Spleen (tissue), 11 donors: ENCODE measurements at regions not wholly inside any gene's neighbourhood (a gene's known extent, or its start where the extent isn't known, plus 50 kb on each side); places are given as distances from the start of the nearest gene placed in this dataset.

Experiments used
- DNase-seq: peaks from one replicate; pipeline ENCODE4 v3.0.0-alpha.2; 2020
- H3K27ac ChIP-seq, 8 donors: fragments of 200-600 bp; sonication (generic) in 7 of 8; 1 replicate in 4 of 8; 2 replicates in 4 of 8; pipeline versions ENCODE4 v1.5.0 to v1.8.0; 2016 to 2021; ENCODE audit warnings: inconsistent platforms in 4 of 8, mild to moderate bottlenecking in 4 of 8, moderate library complexity in 1 of 8
- H3K27me3 ChIP-seq, 7 donors: fragments of 200-600 bp; sonication (generic) in 6 of 7; replicated peaks in 1 of 7; 1 replicate in 4 of 7; 2 replicates in 3 of 7; pipeline versions ENCODE4 v1.5.0 to v1.8.0; 2016 to 2021; ENCODE audit warnings: inconsistent platforms in 3 of 7, mild to moderate bottlenecking in 1 of 7
- H3K36me3 ChIP-seq, 6 donors: fragments of 200-600 bp; sonication (generic) in 5 of 6; 1 replicate in 4 of 6; 2 replicates in 2 of 6; pipeline versions ENCODE4 v1.5.0 to v1.8.0; 2016 to 2021; ENCODE audit warnings: inconsistent platforms in 2 of 6
- H3K4me1 ChIP-seq, 6 donors: fragments of 200-600 bp; sonication (generic) in 5 of 6; 1 replicate in 3 of 6; 2 replicates in 3 of 6; pipeline versions ENCODE4 v1.5.0 to v1.8.0; 2016 to 2021; ENCODE audit warnings: inconsistent platforms in 3 of 6
- H3K4me3 ChIP-seq, 8 donors: fragments of 200-600 bp; sonication (generic) in 7 of 8; 1 replicate in 4 of 8; 2 replicates in 4 of 8; pipeline versions ENCODE4 v1.5.0 to v1.8.0; 2016 to 2021; ENCODE audit warnings: inconsistent platforms in 4 of 8, mild to moderate bottlenecking in 4 of 8, moderate library complexity in 2 of 8
- H3K9me3 ChIP-seq, 8 donors: fragments of 200-600 bp; sonication (generic) in 7 of 8; 1 replicate in 4 of 8; 2 replicates in 4 of 8; pipeline versions ENCODE4 v1.5.0 to v1.8.0; 2016 to 2021; ENCODE audit warnings: inconsistent platforms in 4 of 8
- POLR2A ChIP-seq, 3 donors: fragments of 450-650 bp; IDR thresholded peaks; one replicate each; pipeline ENCODE4 v1.5.1; 2017; ENCODE audit warnings: antibody characterized with exemption in 3 of 3, mild to moderate bottlenecking in 1 of 3
- POLR2AphosphoS5 ChIP-seq, 3 donors: sonication (generic); formaldehyde crosslinking; IDR thresholded peaks; one replicate each; pipeline ENCODE4 v1.5.1; 2017; ENCODE audit warnings: antibody characterized with exemption in 3 of 3
- WGBS, 5 donors: extraction: QIAGEN DNeasy Blood & Tissue Kit in 3 of 5; methylation state at CpG; one replicate each; pipeline versions ENCODE4 v1.1.5 to v1.1.7; 2013 to 2018; 5-methylcytosine and 5-hydroxymethylcytosine counted together
- intact Hi-C: fragments of 100-400 bp; cut with DNase I; formaldehyde crosslinking; loops from one replicate; pipeline ENCODE4 v1.15.0; 2023; ENCODE audit warnings: low total_unique reads
- TF ChIP-seq, protein P1 (sequence below), 11 experiments: fragments of 200-600 bp in 7 of 11; fragments of 450-650 bp in 4 of 11; sonication (generic) in 4 of 11; IDR thresholded peaks in 8 of 11; conservative IDR thresholded peaks in 3 of 11; 1 replicate in 7 of 11; 2 replicates in 4 of 11; pipeline versions ENCODE4 v1.4.0 to v1.8.0; 2016 to 2021; ENCODE audit warnings: antibody characterized with exemption in 11 of 11, inconsistent platforms in 4 of 11, mild to moderate bottlenecking in 1 of 11
- donor health status: healthy with polysubstance abuse.
- donor health status: DM: no; HTN: no; CAD: no; lungs with moderate emphysema.
- donor health status: DM: no; HTN: no; CAD: no.
- donor health status: Bipolar disorder and iron deficiency.
- donor health status: healthy.
- donor health status: DM: no; HTN: no; CAD: no.
- donor health status: DM: yes; HTN: yes; CAD: no.

DNA sequence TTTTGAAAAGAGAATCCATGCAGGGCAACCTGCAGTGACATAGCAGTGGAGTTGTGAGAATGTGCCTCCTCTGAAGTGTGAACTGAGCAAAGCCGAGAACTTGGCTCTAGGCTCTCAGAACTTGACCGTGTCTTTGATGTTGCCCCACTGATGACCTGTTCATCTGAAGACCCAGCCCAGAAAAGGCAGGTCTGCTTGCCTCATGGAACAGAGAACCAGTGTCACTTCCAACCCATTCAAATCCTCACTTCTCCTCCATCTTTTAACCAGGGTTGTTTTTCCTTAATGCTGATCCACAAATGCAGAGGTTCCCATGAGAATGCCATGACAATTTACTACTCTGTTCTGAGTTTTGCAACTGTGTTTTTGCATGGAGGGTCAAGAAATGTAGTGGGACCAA is 155.4 kb downstream of the MED10 start:
- no peak for DNase-seq
- intact Hi-C loops, result no loop called here
- no peaks in the 10 kb centered on the region for H3K4me1 ChIP-seq
- H3K4me3 ChIP-seq, result no peak overlapping the region
- peaks cover 0 to 20% (median 2%) of the 10 kb centered on the region in 8 donors for H3K9me3 ChIP-seq
- TF ChIP-seq POLR2A (IDR thresholded peaks at IDR 0.05), result no peak
- TF ChIP-seq, protein P1, sequence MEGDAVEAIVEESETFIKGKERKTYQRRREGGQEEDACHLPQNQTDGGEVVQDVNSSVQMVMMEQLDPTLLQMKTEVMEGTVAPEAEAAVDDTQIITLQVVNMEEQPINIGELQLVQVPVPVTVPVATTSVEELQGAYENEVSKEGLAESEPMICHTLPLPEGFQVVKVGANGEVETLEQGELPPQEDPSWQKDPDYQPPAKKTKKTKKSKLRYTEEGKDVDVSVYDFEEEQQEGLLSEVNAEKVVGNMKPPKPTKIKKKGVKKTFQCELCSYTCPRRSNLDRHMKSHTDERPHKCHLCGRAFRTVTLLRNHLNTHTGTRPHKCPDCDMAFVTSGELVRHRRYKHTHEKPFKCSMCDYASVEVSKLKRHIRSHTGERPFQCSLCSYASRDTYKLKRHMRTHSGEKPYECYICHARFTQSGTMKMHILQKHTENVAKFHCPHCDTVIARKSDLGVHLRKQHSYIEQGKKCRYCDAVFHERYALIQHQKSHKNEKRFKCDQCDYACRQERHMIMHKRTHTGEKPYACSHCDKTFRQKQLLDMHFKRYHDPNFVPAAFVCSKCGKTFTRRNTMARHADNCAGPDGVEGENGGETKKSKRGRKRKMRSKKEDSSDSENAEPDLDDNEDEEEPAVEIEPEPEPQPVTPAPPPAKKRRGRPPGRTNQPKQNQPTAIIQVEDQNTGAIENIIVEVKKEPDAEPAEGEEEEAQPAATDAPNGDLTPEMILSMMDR (IDR thresholded peaks at IDR 0.05 in 8 of 11, conservative IDR thresholded peaks at IDR 0.05 in 3 of 11), result no peak
- TF ChIP-seq POLR2AphosphoS5 (IDR thresholded peaks at IDR 0.05), result no peak
- H3K27ac ChIP-seq, result no peak overlapping the region
- 89 to 94% (median 90%) methylated on average over 2 of the region's 2 CpGs for WGBS, 5 donors
- no peaks in the 10 kb centered on the region for H3K36me3 ChIP-seq
- no peaks in the 10 kb centered on the region for H3K27me3 ChIP-seq

DNA sequence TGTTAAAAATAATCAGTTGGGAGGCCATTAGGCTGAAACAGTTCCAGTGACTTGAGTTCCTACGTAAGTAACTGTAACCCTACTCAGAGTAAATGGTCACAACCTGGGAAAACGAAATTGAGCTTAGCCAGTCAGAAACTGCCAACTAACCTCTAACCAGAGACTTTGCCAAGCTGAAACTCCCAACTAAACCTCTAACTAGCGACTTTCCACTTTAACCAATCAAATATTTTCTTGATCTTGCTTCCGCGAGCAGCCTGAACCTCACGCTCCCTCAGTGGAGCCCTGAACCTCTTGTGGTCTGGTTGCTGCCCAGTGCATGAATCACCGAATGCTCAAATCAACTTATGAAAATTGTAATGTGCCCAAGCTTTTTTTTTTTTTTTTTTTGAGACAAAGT is 156.2 kb downstream of the MED10 start:
- H3K4me1 ChIP-seq, result no peaks in the 10 kb centered on the region
- WGBS, 5 donors, result 69 to 81% (median 74%) methylated on average over 7 of the region's 7 CpGs
- no peak overlapping the region for H3K27ac ChIP-seq
- intact Hi-C loops, result no loop called here
- no peaks in the 10 kb centered on the region for H3K27me3 ChIP-seq
- H3K4me3 ChIP-seq, result no peak overlapping the region
- H3K36me3 ChIP-seq, result no peaks in the 10 kb centered on the region
- TF ChIP-seq POLR2A (IDR thresholded peaks at IDR 0.05) (no peak), POLR2AphosphoS5 (IDR thresholded peaks at IDR 0.05) (no peak)
- TF ChIP-seq, protein P1 (IDR thresholded peaks at IDR 0.05 in 8 of 11, conservative IDR thresholded peaks at IDR 0.05 in 3 of 11), result no peak
- peaks cover 0 to 20% (median 2%) of the 10 kb centered on the region in 8 donors for H3K9me3 ChIP-seq
- no peak for DNase-seq

DNA sequence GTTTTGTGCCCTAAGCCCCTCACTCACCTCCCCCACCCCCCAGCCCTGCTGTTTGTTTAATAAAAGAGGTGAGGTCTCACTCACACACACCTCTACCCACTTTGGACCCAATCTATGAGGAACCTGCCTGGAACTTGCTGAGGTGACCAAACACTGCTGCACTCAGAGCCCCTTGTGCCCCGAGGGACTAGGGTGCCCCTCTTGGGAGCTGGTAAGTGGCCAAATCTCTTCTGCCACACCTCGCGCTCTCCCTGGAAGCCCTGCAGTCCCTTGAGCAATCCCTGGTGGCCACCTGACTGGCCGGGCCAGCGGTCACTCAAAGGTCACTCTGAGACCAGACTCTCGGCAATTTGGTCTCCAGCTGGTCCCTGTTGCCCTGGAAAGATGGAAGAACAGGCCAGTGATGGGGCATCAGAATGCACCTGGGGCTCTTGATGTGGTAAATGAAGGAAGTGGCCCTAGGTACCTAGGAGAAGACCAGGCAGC is 157.2 kb downstream of the MED10 start:
- Histone ChIP-seq H3K36me3 (no peaks in the 10 kb centered on the region), H3K27ac (no peak overlapping the region), H3K27me3 (no peaks in the 10 kb centered on the region), H3K9me3 (peaks cover 0 to 20% (median 2%) of the 10 kb centered on the region in 8 donors), H3K4me3 (no peak overlapping the region), H3K4me1 (no peaks in the 10 kb centered on the region)
- TF ChIP-seq POLR2A (IDR thresholded peaks at IDR 0.05) (no peak), POLR2AphosphoS5 (IDR thresholded peaks at IDR 0.05) (no peak)
- TF ChIP-seq, protein P1 (IDR thresholded peaks at IDR 0.05 in 8 of 11, conservative IDR thresholded peaks at IDR 0.05 in 3 of 11), result no peak
- DNase-seq, result no peak
- 89 to 97% (median 91%) methylated on average over 6 of the region's 6 CpGs for WGBS, 5 donors
- intact Hi-C loops, result no loop called here

DNA sequence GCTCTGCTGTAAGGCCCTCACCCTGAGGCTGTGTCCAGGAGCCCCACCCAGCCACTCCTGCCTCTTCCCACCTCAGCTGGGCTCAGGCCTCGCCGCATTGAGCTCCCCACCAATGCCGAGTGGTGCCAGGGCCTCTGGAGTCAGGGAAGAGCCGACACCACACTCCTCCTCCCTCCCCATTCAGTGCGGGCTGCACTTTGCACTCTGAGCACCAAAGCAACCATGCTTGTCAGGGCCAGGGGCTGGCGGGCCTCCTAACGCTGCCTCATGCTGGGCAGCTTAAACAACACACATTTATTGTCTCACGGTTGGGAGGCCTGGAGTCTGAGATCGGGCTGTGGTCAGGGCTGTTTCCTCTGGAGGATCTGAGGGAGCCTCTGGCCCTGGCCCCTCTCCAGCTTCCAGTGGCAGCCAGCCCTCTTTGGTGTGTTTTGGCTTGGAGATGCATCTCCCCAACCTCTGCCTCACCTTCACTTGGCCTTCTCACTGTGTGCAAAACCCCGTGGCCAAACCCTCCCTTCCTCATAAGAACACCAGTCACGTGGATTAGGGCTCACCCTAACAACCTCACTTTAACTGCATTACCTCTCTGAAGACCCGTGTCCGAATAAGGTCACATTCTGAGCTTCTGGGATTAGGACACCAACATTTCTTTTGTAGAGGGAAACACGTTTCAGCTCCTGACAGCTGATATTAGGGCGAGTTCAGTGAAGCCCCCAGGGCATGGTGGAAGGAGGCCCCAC is 157.8 kb downstream of the MED10 start:
- no peak for TF ChIP-seq POLR2AphosphoS5 (IDR thresholded peaks at IDR 0.05)
- TF ChIP-seq, protein P1 (IDR thresholded peaks at IDR 0.05 in 8 of 11, conservative IDR thresholded peaks at IDR 0.05 in 3 of 11), result no peak
- TF ChIP-seq POLR2A (IDR thresholded peaks at IDR 0.05), result no peak
- no peaks in the 10 kb centered on the region for H3K4me1 ChIP-seq
- 51 to 66% (median 55%) methylated on average over 14 to 15 of the region's 15 CpGs for WGBS, 5 donors
- H3K27me3 ChIP-seq, result no peaks in the 10 kb centered on the region
- H3K27ac ChIP-seq, result no peak overlapping the region
- no peak overlapping the region for H3K4me3 ChIP-seq
- intact Hi-C loops, result no loop called here
- no peaks in the 10 kb centered on the region for H3K36me3 ChIP-seq
- peaks cover 0 to 20% (median 2%) of the 10 kb centered on the region in 8 donors for H3K9me3 ChIP-seq
- DNase-seq, result no peak
